GM12875 (cell line): ENCODE measurements at regions not wholly inside any gene's neighbourhood (a gene's known extent, or its start where the extent isn't known, plus 50 kb on each side); places are given as distances from the start of the nearest gene placed in this dataset.

Source experiments
- H3K4me3 ChIP-seq: one replicate; pipeline ENCODE4 v1.5.1; 2011; ENCODE audit warnings: low read depth, low read length, control low read depth
- TF ChIP-seq, protein P1 (sequence below): IDR thresholded peaks from 2 replicates; pipeline ENCODE4 v1.5.1; 2011; ENCODE audit warnings: low read depth, mild to moderate bottlenecking, control low read depth, inconsistent platforms, low read length, moderate library complexity, borderline replicate concordance; ENCODE audit not compliant: insufficient read depth

DNA sequence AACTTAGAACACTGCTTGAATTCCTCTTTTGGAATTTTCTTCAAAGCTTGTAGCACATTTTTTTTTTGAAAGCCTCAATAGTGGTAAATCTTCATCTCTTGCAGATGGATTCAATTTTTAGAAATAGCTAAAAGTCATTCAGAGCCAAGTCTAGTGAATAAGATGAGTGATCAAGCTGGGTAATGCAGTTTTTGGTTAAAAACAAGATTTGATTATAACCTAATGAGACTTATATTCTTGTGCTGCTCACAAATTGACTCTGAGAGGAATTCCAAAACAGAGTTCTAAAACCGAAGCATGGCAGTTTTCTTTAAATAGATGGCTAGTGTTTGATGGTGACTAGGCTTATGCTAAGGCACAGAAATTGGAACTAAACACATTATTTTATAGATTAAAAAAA lies 2072.6 kb upstream of the CELF4 start:
- TF ChIP-seq, protein P1, sequence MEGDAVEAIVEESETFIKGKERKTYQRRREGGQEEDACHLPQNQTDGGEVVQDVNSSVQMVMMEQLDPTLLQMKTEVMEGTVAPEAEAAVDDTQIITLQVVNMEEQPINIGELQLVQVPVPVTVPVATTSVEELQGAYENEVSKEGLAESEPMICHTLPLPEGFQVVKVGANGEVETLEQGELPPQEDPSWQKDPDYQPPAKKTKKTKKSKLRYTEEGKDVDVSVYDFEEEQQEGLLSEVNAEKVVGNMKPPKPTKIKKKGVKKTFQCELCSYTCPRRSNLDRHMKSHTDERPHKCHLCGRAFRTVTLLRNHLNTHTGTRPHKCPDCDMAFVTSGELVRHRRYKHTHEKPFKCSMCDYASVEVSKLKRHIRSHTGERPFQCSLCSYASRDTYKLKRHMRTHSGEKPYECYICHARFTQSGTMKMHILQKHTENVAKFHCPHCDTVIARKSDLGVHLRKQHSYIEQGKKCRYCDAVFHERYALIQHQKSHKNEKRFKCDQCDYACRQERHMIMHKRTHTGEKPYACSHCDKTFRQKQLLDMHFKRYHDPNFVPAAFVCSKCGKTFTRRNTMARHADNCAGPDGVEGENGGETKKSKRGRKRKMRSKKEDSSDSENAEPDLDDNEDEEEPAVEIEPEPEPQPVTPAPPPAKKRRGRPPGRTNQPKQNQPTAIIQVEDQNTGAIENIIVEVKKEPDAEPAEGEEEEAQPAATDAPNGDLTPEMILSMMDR: no peak
- no peak overlapping the region for H3K4me3 ChIP-seq

DNA sequence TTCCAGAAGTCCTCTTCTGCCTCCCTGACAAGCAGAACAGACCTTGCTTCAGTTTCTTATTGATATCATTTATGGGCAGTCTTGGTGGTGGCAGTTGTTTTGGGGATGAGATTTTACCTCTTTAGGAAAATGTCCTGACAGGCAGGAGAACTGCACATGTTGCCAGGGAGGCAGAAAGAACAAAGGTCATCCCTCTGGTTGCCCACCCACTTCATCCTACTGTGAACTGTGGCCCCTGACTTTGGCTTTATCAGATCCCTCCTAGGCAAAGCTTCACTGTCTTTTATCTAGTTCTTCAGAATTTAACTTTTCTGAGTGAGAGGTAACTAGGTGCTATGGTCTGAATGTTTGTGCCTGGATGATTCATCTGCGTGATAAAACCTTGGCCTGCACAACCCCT lies 2071.3 kb upstream of the CELF4 start:
- TF ChIP-seq, protein P1: no peak
- no peak overlapping the region for H3K4me3 ChIP-seq

DNA sequence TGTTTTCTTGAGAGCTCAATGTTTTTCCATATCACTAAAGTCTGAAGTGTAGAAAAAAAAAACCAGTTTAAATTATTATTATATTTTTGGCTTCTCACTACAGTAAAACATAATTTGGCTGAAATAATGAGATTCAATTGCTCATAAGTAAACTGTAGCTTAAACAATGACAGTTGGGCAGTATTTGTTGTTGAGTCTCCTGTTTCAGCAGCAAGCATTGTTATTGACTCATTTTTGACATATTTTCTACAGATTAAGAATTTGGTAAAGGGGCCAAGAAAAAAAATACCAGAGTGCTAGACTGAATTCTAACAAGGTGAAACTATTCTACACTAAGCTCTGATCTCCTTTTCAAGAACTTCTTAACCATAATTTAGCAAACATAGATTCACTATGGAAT lies 2070.4 kb upstream of the CELF4 start:
- TF ChIP-seq, protein P1: no peak
- no peak overlapping the region for H3K4me3 ChIP-seq

DNA sequence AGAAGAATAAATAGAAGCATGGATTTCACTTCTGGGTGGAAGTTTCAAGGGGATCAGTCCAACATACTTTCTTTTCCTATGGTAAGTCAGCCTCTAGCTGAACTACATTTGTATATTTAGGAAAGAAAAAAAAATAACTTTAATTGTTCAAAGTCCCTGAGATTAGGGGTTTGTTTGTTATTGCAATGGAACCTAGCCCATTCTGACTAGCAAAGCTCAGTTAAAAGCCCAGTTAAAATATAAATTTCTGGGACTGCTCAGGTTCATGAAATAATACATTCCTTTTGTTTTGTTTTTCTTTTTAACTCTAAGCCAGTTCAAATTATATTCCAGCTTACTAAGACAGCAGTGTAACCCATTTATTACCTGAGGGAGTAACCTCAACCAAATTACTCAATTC lies 2069.6 kb upstream of the CELF4 start:
- TF ChIP-seq, protein P1: no peak
- H3K4me3 ChIP-seq: no peak overlapping the region

DNA sequence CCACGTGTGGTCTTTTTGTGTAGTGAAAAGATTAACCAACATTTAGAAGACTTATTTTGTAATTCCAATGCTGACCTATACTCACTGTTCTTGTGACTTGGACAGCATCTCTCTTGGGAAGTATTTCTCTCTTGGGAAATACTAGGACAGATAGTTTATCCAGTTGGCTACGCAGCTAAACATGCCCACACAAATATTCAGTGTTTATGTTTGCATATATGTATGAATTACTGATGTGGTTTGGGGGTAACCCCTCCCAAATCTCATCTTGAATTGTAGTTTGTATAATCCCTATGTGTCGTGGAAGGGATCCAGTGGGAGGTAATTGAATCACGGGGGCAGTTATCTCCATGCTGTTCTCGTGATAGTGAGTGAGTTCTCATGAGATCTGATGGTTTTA lies 2062.3 kb upstream of the CELF4 start:
- no peak overlapping the region for H3K4me3 ChIP-seq
- TF ChIP-seq, protein P1: no peak

DNA sequence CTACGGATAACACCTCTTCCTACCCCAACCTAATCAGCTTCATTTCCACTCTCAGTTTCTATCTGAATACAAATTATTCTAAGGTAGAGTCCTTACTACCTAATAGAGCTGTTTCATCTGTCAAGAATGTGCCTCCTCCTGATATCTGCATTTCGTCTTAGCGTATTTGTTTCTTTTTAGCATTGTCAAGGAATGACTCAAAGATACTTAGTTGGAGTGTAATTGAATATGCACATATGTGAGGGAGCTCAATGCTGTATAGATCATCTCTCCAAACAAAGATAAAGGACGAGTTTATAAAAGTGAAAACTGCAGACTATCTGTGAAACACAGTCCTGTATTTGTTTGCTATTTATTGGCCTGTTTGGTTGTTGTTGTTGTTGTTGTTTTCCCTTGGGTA lies 2059.4 kb upstream of the CELF4 start:
- H3K4me3 ChIP-seq: no peak overlapping the region

DNA sequence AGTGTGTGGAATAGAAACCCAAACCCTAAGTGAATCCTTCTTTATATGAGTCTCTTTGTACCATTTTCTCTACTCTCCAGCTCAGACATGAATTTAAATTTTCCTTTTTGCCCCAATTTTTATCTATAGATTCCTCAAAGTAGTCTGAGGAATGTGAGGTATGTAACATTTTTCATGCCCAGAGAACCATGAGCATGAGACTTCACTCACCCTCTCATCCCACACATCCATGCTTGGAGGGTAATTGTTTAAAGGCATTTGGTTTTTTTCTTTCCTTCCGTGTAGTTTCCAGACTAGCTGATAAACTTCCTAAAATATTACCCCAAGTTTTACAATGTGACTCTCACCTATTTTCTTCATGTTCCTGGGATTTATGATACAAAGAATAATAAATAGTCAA lies 2056.8 kb upstream of the CELF4 start:
- H3K4me3 ChIP-seq: no peak overlapping the region
- TF ChIP-seq, protein P1: no peak

More for the DNA sequence above, 2059.4 kb upstream of the CELF4 start:
- TF ChIP-seq, protein P1: no peak
